CD4-positive, alpha-beta T cell treated with Interleukin-4 for 4 hours (primary cell): ENCODE measurements at regions not wholly inside any gene's neighbourhood (a gene's known extent, or its start where the extent isn't known, plus 50 kb on each side); places are given as distances from the start of the nearest gene placed in this dataset.

Experiments
- DNase-seq: peaks from one replicate; pipeline ENCODE4 v3.0.0-alpha.2; 2020

DNA sequence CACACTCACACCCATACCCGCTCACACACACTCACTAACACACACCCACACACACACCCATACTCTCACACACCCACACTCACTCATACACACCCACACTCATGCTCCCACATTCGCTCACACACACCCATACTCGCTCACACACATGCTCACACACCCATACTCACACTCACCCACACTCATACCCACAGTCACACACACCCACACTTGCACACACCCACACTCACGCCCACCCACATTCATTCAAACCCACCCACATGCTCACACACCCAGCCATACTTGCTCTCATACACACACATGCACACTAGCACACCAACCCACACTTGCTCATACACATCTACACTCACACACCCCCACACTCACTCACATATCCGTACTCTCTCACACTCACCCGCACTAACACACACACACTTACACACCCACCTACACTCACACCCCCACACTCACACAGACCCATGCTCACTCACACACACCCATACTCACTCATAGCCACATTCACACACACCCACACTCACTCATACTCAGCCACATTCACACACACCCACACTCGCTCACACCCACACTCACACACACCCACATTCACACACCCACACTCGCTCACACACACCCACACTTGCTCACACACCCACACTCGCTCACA is 322.4 kb upstream of the N4BP1 start:
- DNase-seq: no peak

DNA sequence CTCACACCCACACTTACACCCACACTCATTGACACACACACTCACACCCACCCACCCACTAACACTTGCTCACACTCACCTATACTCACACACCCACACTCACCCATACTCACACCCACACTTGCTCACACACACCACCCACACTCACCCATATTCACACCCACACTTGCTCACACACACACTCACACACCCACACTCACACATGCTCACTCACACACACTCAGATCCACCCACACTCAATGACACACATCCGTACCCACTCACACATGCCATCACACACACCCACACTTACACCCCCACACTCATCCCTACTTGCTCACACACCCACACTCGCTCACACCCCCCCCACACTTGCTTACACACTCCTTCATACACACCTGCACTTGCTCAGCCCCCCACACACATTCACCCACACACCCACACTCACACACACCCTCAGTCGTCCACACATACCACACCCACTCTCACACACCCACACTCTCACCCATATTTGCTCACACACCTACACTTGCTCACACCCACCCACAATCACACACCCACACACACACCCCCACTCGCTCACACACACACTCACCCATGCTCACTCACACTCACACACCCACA is 321.1 kb upstream of the N4BP1 start:
- no peak for DNase-seq

DNA sequence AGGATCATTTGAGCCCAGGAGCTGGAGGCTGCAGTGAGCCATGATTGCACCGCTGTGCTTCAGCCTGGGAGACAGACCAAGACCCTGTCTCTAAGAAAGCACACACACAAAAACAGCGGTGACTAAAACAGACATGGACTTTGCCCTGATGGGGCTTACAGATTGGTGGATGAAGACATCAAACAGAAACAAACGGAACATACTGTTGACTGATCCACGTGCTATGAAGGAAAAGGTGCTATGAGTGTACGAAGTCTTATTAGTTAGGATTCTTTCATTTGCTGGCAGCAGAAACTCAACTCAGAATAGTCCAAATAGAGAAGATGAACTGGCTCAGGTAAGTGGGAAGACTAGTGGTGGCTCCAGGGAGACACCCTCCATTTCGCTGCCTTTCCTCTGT is 309.8 kb upstream of the N4BP1 start:
- DNase-seq: no peak

DNA sequence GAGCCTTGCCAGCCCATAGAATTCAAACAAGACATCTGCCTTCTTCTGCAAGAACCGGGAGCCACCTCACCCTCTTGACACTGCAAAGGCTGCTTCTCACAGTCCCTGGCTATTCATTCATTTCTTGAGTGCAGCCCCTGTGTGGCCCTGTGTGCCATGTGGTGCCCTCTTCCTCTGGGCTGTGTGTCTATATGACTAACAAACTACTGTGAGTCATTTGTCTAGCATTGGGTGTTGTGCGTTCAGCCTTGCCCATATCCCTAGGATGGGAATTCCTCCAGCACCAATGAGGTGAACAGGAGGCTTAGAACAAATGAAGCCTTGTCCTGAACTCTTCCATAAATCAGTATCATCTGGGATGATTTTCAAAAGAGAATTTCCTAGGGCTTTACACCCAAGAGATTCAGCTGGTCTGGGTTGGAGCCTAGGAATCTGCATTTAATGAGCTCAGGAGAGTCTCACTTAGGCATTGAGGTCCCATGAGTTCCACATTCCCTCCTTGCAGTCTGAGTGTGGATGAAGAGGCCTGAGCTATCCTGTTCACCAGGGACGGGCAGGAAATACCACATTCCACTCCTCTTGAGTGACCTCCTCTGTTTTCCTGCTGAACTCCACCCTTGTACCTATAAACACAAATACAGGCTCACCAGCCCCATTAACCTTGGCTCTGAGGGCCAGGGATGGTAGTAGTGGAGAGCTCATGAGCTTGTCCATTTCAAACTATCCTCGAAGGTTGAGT is 308.7 kb upstream of the N4BP1 start:
- DNase-seq: no peak

DNA sequence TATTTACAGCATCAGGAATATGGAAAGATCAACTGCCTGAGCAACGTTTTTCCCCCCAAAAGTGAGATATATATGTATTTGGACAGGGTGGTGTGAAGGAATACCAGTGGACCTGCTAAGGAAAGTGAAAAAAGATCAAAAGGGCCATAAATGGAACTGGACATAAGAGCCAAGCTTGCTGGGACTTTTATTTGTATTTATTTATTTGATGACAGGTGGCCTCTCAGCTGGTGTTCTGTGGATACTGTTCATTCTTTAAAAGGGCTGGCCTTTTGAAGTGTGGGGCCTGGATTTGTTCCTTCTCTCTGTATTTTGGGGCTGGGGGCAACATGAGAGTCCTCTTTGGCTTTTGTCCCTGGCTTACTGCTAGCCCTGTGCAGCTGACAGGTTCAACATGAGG is 306.6 kb upstream of the N4BP1 start:
- no peak for DNase-seq

DNA sequence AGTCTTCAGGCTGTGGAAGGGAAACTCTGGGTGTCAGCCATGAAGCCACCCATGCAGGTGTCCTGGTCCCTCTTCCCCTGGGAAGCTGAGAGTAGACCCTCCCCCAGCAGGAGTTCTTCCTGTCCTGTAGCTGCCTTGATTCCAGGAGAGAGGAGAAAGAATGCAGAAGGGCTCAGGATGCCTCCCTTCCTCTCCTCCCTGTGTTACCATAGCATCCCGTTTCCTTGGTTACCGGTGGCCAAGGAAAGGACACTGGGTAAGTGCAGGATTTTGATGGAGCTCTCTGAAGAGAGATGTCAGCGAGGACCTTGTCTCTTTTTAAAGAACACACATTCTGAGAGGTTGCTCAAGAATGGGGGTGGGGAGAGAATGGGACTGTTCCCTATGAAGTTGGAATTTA is 304.1 kb upstream of the N4BP1 start:
- no peak for DNase-seq

DNA sequence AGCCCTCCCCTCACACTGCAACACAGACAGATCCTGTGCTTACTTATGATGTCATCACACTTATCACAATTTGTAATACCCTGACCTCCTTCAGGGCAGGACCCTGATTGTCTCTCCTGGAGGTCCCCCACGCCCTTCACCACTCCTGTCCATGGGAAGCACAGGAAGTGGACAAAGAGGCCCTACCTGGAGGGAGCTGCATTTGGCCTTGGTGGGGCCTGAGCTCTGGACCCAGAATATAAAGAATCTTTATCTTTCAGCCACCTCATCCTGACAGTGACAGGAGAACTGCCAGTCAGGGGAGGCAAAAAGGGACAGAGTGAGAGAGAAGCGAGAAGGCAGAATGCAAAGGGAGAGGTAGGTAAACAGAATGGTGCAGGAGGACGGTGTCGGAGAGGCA is 303.4 kb upstream of the N4BP1 start:
- DNase-seq: no peak

DNA sequence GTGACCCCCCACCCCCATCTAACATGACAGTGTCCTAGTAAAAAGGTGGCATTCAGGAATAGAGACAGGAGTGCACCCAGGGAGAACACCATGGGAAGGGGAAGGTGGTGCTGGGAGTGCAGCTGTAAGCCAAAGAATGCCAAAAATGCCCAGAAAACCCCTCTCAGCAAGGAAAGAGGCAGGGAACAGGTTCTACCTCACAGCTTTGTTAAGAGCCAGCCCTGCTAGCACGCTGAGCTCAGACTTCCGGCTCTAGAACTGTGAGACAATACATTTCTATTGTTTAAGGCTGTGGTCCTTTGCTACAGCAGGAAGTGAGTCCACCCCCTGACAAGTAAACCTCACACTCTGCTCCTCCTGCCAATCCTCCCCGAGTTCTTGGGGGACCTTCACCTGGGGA is 302.4 kb upstream of the N4BP1 start:
- DNase-seq: no peak

DNA sequence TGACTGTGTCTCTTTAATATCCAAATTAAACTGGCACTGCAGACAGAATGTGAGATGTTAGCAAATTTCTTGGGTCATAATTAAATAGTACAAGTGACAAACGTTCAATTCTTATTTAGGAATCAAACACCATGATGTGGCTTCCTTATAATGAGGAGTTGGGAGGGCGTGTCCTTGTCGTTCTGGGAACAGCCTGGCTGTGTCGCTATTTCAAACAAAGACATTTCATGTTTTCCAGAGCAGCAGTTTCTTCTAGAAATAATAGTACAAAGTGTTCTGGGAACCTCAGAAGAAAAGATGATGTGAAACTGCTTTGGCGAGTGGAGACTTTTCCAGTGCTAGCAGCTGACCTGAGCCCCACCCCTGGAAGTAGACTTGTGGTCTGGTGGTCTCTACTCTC is 301.7 kb upstream of the N4BP1 start:
- DNase-seq: no peak

DNA sequence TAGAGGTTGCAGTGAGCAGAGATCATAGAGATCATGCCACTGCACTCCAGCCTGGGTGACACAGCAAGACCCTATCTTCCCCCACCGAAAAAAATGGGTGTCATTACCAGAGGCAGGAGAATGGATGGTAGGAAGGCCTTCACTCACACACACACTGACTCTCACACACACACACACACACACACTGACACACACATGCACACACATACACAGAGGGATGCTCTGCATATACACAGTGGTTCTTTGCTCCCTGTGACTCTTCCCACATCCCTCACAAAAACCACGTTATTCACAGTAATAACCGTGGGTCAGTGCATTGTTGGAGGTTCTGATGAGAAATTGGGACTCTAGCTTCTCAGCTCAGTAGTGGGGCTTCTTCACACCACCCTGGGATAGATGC is 300.2 kb upstream of the N4BP1 start:
- no peak for DNase-seq

DNA sequence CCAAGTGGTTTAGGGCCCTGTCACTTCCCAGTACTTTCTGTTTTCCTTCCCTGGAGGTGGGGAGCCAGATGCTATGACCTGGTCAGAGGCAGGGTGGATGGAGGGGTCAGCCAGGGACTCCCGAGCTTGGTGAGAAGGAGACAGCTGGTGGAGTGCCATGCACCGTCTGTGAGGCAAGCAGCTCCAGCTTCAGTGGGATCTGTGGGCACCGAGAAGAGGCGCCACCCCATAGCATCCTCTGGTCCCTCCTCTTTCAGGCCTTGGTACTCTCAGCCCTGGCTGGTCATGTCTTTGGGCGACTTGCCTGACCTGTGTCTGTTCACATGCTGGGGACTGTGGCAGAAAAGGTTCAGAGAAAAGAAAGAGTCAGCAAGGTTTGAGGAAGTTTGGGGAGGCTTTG is 299.3 kb upstream of the N4BP1 start:
- DNase-seq: no peak

DNA sequence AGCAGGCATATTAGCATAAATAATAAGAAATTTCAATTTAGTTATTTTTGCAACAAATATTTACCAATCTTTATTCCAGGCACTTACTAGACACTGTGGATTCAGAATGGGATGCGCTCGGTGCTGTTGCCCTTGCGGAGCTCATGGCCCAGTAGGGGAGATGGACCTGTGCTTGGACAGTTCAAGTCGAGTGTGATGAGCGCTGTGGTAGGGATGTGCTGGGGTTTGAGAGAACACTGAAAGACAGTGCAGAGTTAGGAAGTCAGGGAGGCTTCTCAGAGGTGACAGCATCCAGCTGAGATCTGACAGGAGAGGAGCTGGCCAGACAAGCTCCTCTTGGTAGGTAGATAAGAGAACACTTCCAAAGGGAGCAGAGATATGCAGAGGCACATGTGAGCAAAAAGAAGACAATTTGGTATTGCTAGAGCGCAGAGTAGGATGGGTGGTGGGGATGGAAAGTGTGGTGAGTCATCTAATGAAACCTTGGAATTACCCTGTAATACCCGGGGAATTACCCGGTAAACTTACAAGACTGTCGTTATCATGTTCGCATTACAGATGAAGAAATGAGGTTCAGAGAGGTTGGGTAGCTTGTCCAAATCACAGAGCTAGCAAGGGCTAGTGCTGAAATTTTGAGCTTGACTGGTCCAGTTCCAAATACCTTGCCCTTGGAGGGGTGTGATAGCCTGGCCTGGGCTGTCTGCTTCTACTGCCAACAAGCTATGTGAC is 298.1 kb upstream of the N4BP1 start:
- no peak for DNase-seq

DNA sequence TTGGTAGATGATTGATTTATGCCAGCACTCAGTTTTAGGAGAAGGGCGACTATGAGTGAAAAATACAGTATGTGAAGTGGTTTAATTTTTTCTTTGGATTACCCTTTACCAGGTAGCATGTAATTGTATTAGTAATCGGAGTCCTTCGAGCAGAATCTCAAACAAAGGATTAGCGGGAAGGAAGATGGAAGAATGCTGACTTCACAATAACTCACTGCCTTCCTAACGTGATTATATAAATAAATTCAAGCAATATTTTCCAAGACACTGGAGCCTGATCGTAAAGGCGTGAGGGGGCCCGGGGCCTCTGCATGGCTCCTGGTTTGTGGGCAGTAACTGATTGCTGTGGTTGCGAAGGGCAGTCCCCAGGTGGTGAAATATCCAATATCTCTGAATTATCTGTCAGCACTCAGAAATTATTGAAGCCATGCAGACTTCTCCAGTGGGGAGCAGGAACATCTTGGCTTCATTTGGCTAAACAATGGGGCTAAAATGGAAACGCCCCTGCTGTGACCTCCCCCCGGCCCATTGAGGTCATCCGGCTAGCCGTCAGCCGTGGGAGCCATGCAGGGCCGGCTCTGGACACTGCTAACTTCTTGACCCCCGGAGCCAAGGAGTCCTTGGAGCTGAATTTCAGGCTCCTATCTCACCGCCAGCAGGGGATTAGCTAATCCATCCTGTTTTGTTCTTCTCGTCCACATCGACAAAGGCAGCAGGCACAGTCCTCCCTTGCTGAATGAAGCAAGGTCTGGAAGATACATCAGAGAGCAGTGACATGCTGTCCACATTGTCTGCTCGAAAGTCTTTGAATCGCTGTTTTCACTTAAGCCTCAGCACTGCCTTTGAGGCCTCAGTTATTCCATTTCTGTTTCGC is 295.9 kb upstream of the N4BP1 start:
- DNase-seq: no peak

DNA sequence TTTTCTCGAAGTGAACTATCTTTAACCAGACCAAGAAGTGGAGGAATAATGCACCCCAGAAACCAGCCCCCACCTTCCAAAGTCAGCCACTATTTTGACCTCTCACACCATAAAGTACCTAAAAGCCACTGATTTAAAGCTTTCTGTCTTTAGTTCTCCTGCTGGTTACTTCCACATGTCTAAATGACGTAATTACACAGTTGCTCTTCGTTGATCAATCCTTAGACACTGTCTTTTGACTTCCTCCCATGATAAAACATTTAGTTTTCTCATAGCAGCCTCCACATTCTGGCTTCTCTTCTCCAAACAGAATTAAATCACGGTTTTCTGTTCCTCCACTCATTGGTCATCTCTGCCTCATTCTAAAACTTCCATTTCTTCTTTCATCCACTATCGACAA is 294.4 kb upstream of the N4BP1 start:
- DNase-seq: no peak

DNA sequence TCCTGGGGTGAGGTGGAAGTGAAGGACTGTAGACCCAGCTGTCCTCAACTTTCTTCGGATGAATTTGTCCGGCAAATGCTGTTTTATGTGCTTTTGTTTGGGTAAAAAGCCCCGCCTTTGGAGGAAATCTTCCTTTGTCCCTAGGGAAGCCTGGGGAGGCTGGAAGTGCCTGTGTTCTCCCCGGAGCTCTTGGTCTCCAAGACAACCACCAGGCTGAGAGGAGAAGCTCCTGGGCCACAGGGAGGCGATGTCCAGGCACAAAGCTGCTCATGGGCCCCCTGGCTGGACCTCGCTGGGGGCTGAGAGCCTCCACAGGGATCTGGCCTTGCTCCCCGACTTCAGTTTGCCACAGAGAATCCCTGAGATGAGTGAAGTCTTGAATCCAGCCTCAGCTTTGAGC is 293.1 kb upstream of the N4BP1 start:
- DNase-seq: no peak

DNA sequence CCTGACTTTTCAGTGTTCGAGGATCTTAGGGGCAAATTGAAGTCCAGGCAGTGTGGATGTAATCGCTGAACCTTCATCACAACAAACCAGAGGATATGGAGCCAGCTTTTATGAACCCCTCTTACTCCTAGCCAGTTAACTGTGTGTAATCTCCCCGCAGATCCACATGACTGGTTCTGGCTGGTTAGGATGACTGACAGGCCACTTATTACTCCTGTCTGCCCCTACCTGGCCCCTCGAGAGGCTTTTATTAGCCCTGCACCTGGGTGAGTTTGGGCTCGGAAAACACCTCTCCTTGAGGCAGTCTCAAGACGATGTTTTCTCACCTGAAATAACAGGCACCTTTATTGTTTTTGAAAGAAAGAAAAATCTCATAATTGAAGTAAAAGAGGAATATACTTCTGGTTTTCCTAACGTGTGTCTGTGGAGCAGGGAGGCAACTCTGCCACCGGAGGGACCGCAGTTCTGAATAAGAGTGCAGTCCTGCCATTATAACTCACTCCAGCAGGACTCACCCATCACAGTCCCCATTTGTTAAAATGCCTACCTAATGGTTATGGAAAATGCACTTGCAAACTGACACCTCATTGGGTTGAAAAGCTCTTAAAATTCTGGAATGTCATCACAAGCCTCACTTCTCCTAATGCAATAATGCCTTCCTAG is 291.9 kb upstream of the N4BP1 start:
- DNase-seq: no peak

DNA sequence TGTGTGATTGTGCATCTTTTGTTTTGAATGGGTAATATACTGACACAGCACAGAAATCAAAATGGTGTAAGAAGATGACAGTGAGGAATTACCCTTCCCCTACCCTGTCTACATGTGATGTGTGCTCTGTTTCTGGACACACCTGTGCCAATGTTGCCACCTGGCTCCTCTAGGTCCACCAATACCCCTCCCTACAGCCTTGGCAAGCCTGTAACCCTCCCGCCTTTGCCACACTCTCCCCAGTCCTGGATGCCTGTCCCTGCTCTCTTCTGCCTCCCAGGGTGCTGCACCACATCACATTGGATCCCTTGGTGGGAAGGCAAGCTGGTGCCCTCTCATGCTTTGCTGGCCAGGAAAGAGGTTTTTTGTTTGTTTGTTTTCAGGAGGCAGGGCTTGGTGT is 289.5 kb upstream of the N4BP1 start:
- DNase-seq: no peak

DNA sequence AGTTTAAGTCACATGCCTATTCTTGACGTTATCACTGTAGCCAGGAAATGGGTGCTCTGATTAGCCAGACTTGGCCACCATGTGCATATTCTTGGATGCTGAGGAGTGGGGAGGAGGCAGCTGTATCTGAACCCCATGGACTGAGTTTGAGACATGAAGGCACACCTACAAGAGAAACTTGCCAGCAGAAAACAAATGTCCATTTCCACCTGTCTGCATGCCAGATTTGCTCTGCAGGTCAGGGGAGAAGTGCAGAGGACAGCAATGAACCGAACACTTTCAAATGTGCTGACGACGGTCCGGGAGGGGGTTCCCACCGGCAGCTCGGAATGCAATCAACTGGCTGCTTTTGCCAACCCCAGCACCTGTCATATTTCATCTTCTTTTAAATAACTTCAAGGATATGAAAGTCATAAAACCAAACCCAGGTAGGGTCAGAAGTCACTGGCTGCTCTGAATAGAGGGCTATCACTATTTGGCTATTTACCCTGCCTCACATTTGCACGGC is 287.8 kb upstream of the N4BP1 start:
- no peak for DNase-seq

DNA sequence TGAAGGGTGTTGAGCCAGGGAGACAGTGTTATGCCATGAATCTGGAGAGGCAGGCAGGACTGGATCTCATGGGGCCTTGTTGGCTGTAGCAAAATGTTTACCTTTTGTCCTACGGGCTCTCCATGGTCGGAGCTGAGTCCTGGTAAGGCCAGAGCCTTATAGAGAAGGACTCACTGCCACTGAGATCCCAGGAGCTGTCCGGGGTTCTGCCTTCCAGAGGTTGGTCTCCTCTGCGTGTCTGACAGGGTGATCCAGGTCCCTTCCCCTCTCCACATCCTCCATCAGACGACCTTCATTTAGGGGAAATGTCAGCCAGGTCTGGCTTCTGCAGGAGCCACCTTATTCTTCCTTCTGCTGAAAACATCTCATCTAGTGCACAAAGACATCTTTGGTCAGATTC is 285.2 kb upstream of the N4BP1 start:
- DNase-seq: no peak

DNA sequence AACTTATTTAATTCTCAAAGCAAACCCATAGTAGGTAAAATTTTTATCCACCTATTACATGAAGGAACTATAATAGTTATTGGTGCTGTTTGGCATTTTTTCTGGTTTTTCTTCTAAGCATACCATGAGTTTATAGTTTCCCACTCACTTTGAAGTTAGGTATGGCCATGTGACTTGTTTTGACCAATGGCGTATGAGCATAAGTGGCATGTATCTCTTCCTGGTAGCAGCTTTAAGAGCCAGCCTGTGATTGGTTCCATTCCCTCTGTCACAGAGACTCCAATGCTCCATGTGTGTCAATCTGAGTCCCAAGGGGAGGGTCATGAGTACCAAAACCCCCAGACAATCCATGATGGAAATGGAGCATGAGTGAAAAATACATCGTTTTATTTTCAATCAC is 282.9 kb upstream of the N4BP1 start:
- no peak for DNase-seq

DNA sequence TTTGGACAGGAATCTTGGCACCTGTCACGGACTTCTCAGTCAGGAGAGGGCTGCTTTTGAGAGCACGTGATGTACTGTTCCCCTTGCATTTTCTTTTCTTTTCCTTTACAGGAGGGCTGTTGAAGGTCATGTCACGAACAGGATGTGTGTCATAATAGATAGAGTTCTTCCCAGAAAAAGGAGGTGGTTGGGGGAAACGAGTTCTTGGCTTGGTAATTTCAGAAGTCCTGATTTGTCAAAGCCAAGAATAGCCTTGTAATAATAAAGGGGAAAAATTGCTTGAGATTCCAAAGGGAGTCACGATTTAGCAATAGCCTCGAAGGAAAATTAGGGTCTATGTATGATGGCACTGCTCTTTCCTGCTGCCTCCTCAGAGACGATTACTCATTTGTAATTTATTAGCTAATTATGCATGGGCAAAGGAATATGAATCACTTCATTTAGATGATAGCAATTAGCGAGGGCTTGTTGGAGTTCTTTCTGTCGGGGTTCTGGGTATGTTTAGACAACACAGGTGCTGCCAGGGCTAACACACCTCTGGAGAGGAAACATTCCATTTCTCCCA is 277.7 kb upstream of the N4BP1 start:
- DNase-seq: no peak

DNA sequence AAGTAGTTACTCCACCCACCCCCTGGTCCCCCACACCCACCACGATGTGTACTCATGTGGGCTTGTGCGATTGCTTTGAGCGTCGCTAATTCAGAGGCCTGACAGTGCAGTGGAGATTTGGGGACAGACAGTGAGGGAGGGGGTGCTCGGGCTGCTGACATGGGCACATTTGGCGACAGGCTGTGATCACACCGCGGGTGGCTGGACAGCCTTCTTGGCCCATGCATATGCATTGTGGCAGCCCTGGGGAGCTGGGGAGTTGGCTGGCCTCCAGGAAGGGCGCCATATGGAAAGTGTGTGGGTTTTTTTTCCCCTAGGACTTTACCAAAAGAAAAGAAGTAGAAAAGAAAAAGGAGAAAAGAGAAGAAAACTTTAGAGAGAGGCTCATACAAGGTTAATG is 275.5 kb upstream of the N4BP1 start:
- DNase-seq: no peak
